HG03025 (cell line): ENCODE measurements at regions not wholly inside any gene's neighbourhood (a gene's known extent, or its start where the extent isn't known, plus 50 kb on each side); places are given as distances from the start of the nearest gene placed in this dataset.

ENCODE experiments used
- ATAC-seq: cut with Tn5 transposase; IDR thresholded peaks from one replicate; pipeline ENCODE4 v1.9.1; 2021; ENCODE audit warnings: mild to moderate bottlenecking, moderate library complexity; ENCODE audit not compliant: unreplicated experiment, low FRiP score

- ATAC-seq: no peak
These were observed 309.6 kb upstream of the PRKCQ start for GRCh38 chr10:6889718-6890117.

DNA sequence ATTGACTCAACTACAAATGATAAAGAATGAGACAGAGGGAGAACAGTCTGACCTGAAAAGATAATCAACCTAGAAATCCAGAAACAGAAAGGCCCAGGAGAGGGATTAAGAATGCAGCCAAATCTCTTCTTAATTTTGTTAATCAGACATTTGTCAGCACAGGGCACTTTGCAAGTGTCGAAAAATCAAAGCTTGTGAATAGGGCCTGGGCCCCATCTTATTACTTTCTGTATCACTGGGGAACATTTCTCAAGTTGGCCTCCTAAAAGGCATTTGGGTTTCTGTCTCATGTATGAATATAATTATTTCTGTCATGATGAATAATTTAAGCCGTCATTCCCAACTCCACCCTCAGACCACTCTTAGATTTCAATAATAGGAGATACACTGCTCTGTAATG is 308.4 kb upstream of the PRKCQ start:
- no peak for ATAC-seq

- ATAC-seq: no peak
These were observed 305.2 kb upstream of the PRKCQ start for GRCh38 chr10:6885284-6885683.

GRCh38 chr10:6881987-6882386 is 301.9 kb upstream of the PRKCQ start:
- no peak for ATAC-seq

GRCh38 chr10:6877722-6878392 is 297.8 kb upstream of the PRKCQ start:
- ATAC-seq: no peak

DNA sequence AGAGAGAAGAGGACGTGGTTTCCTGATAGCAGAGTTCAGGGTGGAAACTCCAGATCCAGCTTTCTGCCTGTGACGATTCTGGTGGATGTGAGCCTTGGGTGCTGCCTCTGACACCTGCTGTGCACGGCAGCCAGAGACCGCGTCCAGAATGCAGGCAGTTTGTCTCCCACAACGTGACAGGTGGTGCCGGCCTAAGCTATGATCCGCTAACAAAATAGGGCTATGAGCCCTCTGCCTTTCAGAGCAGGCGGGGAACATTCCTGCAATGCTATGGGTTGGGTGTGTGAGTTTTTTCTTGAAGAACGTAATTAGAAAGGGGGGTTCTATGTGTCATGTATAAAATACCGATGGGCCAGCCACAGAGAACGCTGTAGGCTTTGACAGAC is 297.3 kb upstream of the PRKCQ start:
- ATAC-seq: no peak

- no peak for ATAC-seq
These were observed 295.3 kb upstream of the PRKCQ start for GRCh38 chr10:6875269-6875865.

DNA sequence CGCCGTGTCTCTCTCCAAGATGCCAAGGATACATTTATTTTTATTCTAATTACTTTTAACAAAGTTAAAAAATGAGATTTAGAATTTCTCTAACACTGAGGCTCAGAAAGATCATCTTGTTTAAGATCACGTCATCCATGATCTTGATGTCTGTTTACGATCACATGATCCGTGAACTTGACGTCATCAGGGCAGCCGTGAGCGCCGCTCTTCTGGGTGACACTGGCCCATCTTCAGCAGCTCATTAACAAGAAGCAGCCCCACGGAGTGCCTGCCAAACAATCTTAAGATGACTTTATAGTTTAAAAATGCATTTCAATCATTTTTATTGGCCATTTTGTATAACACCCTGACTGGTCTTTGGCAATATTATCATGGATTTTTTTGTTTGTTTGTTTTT is 291.1 kb upstream of the PRKCQ start:
- ATAC-seq: no peak

DNA sequence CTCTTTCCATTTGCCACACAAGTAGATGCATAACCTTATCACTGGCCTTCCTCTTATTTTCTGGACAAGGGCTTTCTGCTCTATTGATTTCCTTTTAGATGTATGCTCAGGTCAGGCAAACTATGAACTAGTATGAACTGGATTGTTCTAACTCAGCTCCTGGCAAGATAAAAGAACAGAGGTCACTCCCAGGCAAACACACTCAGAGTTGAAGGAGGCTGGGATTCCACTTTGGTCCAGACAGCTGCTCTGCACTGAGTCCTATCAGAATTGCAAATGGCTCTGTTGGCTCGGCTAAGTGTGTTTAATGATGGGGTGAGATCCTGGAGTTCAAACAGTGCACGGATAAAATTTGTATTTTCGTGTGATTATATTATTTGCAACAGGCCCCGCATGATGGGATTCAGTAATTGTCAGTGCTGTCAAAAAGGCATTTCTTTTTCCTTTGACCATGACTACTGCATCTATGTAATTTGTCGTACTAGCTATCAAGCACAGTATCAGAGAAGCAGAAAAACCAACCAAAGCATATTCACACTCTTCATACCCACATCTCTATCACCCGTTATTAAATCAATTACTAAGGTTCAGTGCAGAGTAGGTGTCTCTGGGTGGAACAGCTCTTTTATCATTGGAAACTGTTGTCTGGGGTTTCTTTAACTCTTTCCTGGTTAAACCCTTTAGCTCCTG is 288.1 kb upstream of the PRKCQ start:
- ATAC-seq: no peak

- no peak for ATAC-seq
These were observed 286.7 kb upstream of the PRKCQ start for GRCh38 chr10:6866757-6867156.

- no peak for ATAC-seq
These were observed 284.1 kb upstream of the PRKCQ start for GRCh38 chr10:6864142-6864541.

DNA sequence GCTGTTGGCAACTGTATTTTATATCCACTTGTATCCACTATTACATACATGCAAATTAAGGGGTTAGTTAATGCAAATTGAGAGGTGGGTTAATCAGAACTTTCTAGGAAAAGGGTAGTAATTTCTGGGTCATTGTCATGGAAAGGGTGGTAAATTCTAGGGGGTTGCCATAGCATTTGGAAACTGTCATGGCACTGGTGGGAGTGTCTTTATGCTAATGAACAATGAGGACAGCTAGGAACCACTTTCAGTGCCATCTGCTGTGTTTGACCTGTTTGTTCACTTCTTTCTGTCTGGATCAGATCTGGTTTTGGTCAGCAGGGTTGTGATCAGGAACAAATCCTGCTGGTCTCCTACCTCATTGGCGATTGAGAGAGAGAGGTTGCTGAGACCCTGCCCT is 283.3 kb upstream of the PRKCQ start:
- no peak for ATAC-seq

DNA sequence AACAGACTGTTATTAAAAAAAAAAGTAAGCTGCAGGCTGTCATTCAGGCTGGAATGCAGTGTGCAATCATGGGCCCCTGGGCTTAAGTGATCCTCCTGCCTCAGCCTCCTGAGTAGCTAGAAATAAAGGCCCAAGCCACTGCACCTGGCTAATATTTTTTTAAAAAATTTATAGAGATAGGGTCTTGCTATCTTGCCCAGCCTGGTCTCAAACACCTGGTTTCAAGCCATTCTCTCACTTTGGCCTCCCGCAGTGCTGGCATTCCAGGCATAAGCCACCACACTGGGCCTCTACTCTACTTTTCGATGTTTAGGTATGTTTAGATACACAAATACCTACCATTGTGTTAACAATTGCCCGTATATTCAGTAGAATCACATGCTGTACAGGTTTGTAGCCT is 270.4 kb upstream of the PRKCQ start:
- no peak for ATAC-seq

DNA sequence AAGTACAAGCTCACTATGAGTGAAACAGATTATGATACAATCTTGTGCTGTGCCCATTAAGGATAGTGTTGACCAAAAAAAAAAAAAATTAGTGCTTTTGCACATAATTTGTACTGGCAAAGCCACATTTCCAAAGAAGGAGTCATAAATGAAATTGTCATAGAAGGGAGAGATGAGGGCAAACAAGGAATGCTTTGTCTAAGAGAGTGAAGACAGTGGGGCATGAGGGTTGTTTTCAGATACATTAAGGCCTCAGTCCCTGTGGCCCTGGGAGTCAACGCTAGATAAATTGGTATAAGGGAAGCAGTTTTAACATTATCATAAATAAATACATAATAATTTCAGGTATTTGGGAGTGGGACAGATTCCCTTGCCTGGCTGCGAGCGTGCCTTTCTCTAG is 267.5 kb upstream of the PRKCQ start:
- ATAC-seq: no peak

- ATAC-seq: no peak
These were observed 264.0 kb upstream of the PRKCQ start for GRCh38 chr10:6843894-6844650.

DNA sequence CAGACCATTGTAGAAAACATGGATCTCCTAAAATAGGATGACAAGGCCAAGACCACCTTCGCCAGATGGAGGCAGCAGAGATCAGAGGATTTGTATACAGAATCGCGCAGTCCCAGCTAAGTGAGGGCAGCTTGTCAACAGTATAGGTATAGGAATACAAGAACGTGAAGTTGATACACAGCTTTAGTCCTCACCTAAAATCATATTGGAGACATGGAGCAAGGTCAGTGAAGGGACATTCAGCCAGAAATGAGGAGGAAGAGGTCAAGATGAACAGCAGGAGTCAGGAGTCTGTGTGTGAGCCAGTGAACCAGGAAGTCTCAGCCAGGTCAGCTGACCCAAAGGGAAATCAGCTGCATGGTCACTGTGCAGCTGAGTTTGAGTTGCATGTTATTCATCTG is 263.4 kb upstream of the PRKCQ start:
- no peak for ATAC-seq

DNA sequence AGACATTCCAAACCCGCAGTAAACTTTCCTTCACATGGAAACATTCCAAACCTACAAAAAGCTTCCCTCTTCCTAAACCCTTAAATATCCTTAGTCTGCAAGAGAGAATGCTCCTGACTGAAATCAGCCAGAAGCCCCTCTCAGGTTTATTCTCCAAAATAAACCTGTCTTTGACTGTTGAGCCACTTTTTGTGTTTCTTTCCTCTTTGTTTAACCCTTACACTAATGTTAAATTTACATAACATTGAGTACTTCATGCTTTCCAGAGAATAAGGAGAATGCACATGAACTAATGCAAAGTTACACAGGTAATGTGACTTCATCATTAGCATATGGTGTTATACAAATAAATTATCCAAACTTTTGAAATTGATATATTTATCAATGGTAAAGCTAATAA is 262.6 kb upstream of the PRKCQ start:
- ATAC-seq: no peak

DNA sequence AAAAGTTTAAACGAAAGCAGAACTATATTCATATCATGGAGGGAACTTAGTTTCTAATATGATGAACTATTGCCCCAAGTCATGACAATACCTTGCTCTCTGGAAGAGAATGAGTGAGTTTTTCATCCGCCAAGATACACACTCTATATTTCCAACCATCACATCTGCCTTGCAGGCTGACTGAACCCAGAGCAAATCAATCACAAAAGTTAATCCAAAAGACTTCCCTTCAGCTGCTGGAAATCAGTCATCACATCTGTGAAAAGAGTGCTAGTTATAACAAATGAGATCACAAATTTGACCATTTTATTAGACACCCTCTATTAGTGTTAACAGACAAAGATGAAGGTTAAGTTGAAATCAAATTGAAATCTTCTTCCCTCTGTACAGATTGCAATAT is 261.7 kb upstream of the PRKCQ start:
- ATAC-seq: no peak

- no peak for ATAC-seq
These were observed 260.7 kb upstream of the PRKCQ start for GRCh38 chr10:6840766-6841165.

DNA sequence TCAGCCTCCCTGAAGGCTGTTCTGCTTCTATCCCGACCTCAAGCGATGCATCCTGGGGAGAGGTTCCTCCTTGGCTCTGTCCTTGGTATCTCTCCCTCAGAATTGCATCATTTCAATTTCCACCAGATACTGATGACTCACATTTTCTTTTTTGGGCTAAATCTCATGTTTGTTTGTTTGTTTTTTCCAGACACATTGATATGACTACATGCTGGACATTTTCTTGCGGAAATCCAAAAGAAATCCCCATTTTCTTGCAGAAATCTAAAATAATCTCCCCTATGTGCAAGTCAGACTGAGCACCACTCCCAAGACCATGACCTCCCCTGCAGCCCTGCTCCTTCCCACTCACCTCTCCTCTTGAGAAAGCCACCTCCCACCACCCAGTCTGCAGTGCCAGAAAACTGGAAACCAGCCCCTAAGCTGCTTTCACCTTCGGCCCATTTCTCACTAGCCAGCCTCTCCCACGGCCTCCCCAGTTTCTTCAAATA is 260.2 kb upstream of the PRKCQ start:
- no peak for ATAC-seq

DNA sequence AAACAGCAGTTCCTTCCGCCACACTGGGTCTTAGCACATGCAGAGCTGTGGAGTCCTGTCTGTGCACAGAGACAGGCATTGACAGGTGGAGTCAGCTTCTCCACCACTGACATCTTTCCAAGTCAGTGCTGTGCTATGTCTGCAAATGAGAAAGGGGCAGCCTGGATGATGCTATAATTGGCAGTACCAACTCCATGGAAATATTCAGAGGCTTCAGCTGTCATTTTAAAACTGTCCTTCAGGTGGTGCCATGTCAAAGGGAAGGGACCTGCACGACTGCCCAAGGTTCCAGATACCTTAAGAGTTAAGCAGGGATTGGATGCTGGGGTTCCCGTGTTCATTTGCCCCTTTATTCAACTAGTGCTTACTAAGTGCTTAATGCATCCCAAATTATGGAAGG is 258.0 kb upstream of the PRKCQ start:
- no peak for ATAC-seq
